Astrocyte of the cerebellum (primary cell): ENCODE measurements at regions not wholly inside any gene's neighbourhood (a gene's known extent, or its start where the extent isn't known, plus 50 kb on each side); places are given as distances from the start of the nearest gene placed in this dataset.

Experiments
- DNase-seq: peaks from one replicate; pipeline ENCODE4 v3.0.0-alpha.2; 2011; ENCODE audit warnings: low read depth
- H3K4me3 ChIP-seq: 2 replicates; pipeline ENCODE4 v1.5.1; 2011; ENCODE audit warnings: mild to moderate bottlenecking, low read depth, low read length, moderate library complexity
- CTCF ChIP-seq: IDR thresholded peaks from 2 replicates; pipeline ENCODE4 v1.5.1; 2012; ENCODE audit warnings: low read length, low read depth, moderate library complexity, mild to moderate bottlenecking; ENCODE audit errors: missing control alignments
- in situ Hi-C: cut with HindIII; loops from 2 replicates; pipeline ENCODE4 v1.10.0; 2017; ENCODE audit warnings: low sequenced_read_pairs

GRCh38 chr2:145744541-145745386 lies 1224.8 kb upstream of the ZEB2 start:
- peak; percentile 88 for DNase-seq
- in situ Hi-C loops, result no loop called here
- H3K4me3 ChIP-seq, result no peak overlapping the region
- no peak for TF ChIP-seq CTCF

GRCh38 chr2:145743011-145743410 lies 1223.1 kb upstream of the ZEB2 start:
- TF ChIP-seq CTCF, result no peak
- DNase-seq, result no peak
- in situ Hi-C loops, result no loop called here
- no peak overlapping the region for H3K4me3 ChIP-seq

GRCh38 chr2:145741636-145742035 lies 1221.7 kb upstream of the ZEB2 start:
- in situ Hi-C loops, result no loop called here
- DNase-seq, result no peak
- TF ChIP-seq CTCF, result no peak
- no peak overlapping the region for H3K4me3 ChIP-seq

GRCh38 chr2:145741181-145741580 lies 1221.3 kb upstream of the ZEB2 start:
- no peak for TF ChIP-seq CTCF
- no peak for DNase-seq
- in situ Hi-C loops, result no loop called here
- no peak overlapping the region for H3K4me3 ChIP-seq

- no peak for DNase-seq
- in situ Hi-C loops, result no loop called here
- H3K4me3 ChIP-seq, result no peak overlapping the region
- TF ChIP-seq CTCF, result no peak
These were observed 1220.4 kb upstream of the ZEB2 start for GRCh38 chr2:145740302-145740701.

GRCh38 chr2:145739681-145740080 lies 1219.8 kb upstream of the ZEB2 start:
- DNase-seq, result no peak
- no peak for TF ChIP-seq CTCF
- in situ Hi-C loops, result no loop called here
- H3K4me3 ChIP-seq, result no peak overlapping the region
